ENCODE measurements at regions not wholly inside any gene's neighbourhood (a gene's known extent, or its start where the extent isn't known, plus 50 kb on each side); places are given as distances from the start of the nearest gene placed in this dataset.
A peak's percentile ranks its signal among the peaks of the same experiment; 100 is the strongest.

GRCh38 chr6:104558746-104559145, 301.0 kb downstream of the HACE1 start:
- Histone ChIP-seq H3K27ac (ENCODE audit: low read depth in 1 of 2, low read length in 1 of 2) (no peak overlapping the region), H3K9ac (ENCODE audit: insufficient read depth in 1 of 2, low read length in 2 of 2) (no peak overlapping the region), H3K9me3 (ENCODE audit: control insufficient read depth in 4 of 4, insufficient read depth in 3 of 4, low read length in 3 of 4) (no peaks in the 10 kb centered on the region), H3K4me3 (no peak overlapping the region), H3K36me3 (ENCODE audit: control insufficient read depth in 4 of 4, insufficient read depth in 4 of 4, low read length in 4 of 4) (no peaks in the 10 kb centered on the region), H3K4me1 (ENCODE audit: control insufficient read depth in 5 of 5, insufficient read depth in 5 of 5, low read length in 5 of 5) (peaks cover 0 to 4% (median 0%) of the 10 kb centered on the region in 5 donors), H3K27me3 (ENCODE audit: control insufficient read depth in 3 of 3, insufficient read depth in 3 of 3, low read length in 2 of 3) (no peaks in the 10 kb centered on the region)
- DNase-seq (peak in 2 of 3 donors; percentile 41 to 80), ATAC-seq (ENCODE audit: insufficient read depth, low FRiP score) (no peak)
- 71 to 80% methylated on average over 3 of the region's 3 CpGs for WGBS, 2 donors
- no peak for TF ChIP-seq CTCF (IDR thresholded peaks at IDR 0.05; ENCODE audit: control extremely low read depth, extremely low read depth)

GRCh38 chr6:104548297-104548696, 311.4 kb downstream of the HACE1 start:
- Histone ChIP-seq H3K9ac (ENCODE audit: insufficient read depth in 1 of 2, low read length in 2 of 2) (no peak overlapping the region), H3K36me3 (ENCODE audit: control insufficient read depth in 4 of 4, insufficient read depth in 4 of 4, low read length in 4 of 4) (no peaks in the 10 kb centered on the region), H3K27ac (ENCODE audit: low read depth in 1 of 2, low read length in 1 of 2) (no peak overlapping the region), H3K4me1 (ENCODE audit: control insufficient read depth in 5 of 5, insufficient read depth in 5 of 5, low read length in 5 of 5) (no peaks in the 10 kb centered on the region), H3K9me3 (ENCODE audit: control insufficient read depth in 4 of 4, insufficient read depth in 3 of 4, low read length in 3 of 4) (no peaks in the 10 kb centered on the region), H3K27me3 (ENCODE audit: control insufficient read depth in 3 of 3, insufficient read depth in 3 of 3, low read length in 2 of 3) (no peaks in the 10 kb centered on the region), H3K4me3 (no peak overlapping the region)
- ATAC-seq (ENCODE audit: insufficient read depth, low FRiP score) (no peak), DNase-seq (no peak)
- no peak for TF ChIP-seq CTCF (IDR thresholded peaks at IDR 0.05; ENCODE audit: control extremely low read depth, extremely low read depth)
- WGBS, 2 donors = 74 to 77% methylated on average over 4 of the region's 4 CpGs

- Histone ChIP-seq H3K9ac (ENCODE audit: insufficient read depth in 1 of 2, low read length in 2 of 2) (no peak overlapping the region), H3K27ac (ENCODE audit: low read depth in 1 of 2, low read length in 1 of 2) (no peak overlapping the region), H3K4me1 (ENCODE audit: control insufficient read depth in 5 of 5, insufficient read depth in 5 of 5, low read length in 5 of 5) (no peaks in the 10 kb centered on the region), H3K4me3 (no peak overlapping the region), H3K27me3 (ENCODE audit: control insufficient read depth in 3 of 3, insufficient read depth in 3 of 3, low read length in 2 of 3) (no peaks in the 10 kb centered on the region), H3K9me3 (ENCODE audit: control insufficient read depth in 4 of 4, insufficient read depth in 3 of 4, low read length in 3 of 4) (no peaks in the 10 kb centered on the region), H3K36me3 (ENCODE audit: control insufficient read depth in 4 of 4, insufficient read depth in 4 of 4, low read length in 4 of 4) (no peaks in the 10 kb centered on the region)
- DNase-seq (no peak), ATAC-seq (ENCODE audit: insufficient read depth, low FRiP score) (no peak)
- TF ChIP-seq CTCF (IDR thresholded peaks at IDR 0.05; ENCODE audit: control extremely low read depth, extremely low read depth) = no peak
- whole genome bisulfite sequencing, 2 donors = 52 to 65% methylated on average over 1 of the region's 1 CpG
Measured at GRCh38 chr6:104541411-104541810, 318.3 kb downstream of the HACE1 start.

GRCh38 chr6:104540743-104541142, 319.0 kb downstream of the HACE1 start:
- Histone ChIP-seq H3K4me1 (ENCODE audit: control insufficient read depth in 5 of 5, insufficient read depth in 5 of 5, low read length in 5 of 5) (no peaks in the 10 kb centered on the region), H3K27me3 (ENCODE audit: control insufficient read depth in 3 of 3, insufficient read depth in 3 of 3, low read length in 2 of 3) (no peaks in the 10 kb centered on the region), H3K9ac (ENCODE audit: insufficient read depth in 1 of 2, low read length in 2 of 2) (no peak overlapping the region), H3K4me3 (no peak overlapping the region), H3K27ac (ENCODE audit: low read depth in 1 of 2, low read length in 1 of 2) (no peak overlapping the region), H3K9me3 (ENCODE audit: control insufficient read depth in 4 of 4, insufficient read depth in 3 of 4, low read length in 3 of 4) (no peaks in the 10 kb centered on the region), H3K36me3 (ENCODE audit: control insufficient read depth in 4 of 4, insufficient read depth in 4 of 4, low read length in 4 of 4) (no peaks in the 10 kb centered on the region)
- no peak for ATAC-seq (ENCODE audit: insufficient read depth, low FRiP score)
- no peak for DNase-seq
- no peak for TF ChIP-seq CTCF (IDR thresholded peaks at IDR 0.05; ENCODE audit: control extremely low read depth, extremely low read depth)
